GM18868 (cell line): ENCODE measurements at regions not wholly inside any gene's neighbourhood (a gene's known extent, or its start where the extent isn't known, plus 50 kb on each side); places are given as distances from the start of the nearest gene placed in this dataset.

ENCODE experiments used
- ATAC-seq: cut with Tn5 transposase; IDR thresholded peaks from one replicate; pipeline ENCODE4 v1.9.1; 2021; ENCODE audit warnings: mild to moderate bottlenecking, moderate library complexity; ENCODE audit not compliant: unreplicated experiment

DNA sequence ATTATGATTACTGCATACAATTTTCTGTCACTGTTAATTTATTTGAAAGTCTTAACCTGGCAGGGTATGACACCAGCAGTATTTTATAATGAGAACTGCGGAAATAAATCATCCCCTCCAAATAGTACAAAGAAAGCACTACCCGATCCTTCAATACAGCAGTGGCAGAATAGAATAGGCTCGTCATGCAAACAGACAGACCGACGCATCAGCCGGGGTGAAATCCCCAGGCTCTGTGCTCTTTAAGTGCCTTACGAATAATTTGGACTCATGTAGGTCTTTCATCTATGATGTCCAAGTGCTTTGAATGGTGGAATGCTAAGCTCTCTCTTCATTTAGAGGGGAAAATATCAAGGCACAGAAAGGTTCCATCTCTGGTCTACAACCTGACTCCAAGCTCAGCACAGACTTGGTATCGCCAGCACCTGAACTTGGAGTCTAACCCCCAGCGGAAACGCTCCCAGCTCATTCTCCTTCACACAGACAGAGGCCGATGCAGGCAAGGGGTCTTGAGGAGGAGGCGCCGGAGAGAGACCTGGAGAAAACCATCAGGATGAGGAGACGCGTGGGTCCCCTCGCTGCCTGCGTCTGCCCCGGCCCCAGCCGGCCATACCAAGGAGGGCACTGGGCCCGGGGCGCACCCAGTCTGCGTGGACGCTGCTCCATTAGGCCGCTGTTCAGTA is 568.1 kb upstream of the MKI67 start:
- ATAC-seq: no peak

DNA sequence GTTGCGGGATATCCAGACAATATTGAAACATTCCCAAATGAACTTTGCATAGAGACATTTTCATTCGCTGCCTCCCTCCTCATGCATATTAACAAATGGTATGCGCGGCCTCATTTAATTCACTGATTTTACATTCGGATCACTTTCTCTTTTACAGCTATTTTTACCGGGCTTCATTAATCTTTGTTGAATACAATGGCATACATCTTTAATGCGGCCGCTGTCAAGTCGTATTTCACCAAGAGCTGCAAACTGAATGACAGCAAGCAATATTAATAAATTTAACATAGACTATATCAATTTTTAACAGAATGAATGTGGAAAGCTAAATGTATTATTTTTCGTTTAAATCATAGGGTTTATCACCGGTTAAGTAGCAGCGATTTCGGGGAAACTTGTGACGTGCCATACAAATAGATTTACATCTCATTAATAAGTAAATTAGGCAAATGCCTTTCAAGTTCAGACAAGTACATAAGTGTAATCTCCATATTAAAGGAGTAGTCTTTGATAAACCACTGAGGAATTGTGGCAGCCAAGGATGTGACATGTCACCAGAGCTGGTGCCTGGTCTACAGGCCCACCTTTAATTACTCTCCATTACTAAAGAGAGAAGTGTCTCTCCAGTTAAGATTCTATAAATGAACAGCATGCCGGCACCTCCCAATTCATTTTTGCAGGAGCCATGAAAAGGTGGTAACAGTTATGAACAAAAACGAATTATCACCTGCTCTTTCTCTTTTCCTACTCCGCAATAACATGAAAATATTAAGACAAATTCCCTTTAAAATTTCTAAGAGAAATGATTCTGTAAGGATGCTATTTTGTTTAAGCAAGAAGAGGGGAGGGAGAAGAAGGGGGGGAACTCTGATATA is 568.9 kb upstream of the MKI67 start:
- ATAC-seq: no peak

DNA sequence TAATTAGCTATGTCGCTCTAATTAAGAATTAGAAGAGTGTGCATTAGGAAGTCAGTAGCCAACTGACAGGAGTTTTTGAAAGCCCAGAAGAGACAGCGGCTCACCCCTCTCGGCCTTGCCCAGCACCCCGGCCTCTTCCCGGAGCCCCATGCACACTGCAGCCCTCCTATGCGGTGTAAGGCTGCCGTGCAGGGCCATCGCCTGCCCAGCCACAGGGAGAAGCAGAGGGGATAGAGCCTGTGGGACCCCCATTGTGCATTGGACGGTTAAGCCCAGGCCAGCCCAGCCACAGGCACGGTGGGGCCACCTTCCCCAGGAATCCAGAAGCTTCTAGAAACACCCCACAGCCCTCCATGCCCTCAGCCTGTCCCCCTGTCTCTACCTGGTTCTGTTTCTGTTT is 569.7 kb upstream of the MKI67 start:
- ATAC-seq: no peak

DNA sequence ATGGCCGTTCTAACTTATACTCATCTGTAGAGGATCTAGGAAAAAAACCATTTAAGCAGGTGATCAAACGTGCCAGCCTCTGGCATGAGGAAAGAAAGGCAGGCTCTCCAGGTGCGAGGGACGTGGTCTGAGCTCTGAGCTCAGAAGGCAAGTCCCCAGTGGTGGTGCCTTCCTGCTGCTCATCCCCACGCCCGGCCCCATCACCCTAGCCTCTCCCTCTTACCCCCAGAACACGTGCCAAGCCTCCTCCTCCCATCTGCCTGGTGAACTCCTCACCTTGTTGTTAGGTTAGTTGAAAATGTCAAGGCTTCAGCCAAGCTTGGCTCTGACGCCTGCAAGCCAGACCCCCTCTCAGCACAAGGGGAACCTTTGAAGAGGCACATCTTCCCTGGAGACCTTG is 571.2 kb upstream of the MKI67 start:
- ATAC-seq: no peak

DNA sequence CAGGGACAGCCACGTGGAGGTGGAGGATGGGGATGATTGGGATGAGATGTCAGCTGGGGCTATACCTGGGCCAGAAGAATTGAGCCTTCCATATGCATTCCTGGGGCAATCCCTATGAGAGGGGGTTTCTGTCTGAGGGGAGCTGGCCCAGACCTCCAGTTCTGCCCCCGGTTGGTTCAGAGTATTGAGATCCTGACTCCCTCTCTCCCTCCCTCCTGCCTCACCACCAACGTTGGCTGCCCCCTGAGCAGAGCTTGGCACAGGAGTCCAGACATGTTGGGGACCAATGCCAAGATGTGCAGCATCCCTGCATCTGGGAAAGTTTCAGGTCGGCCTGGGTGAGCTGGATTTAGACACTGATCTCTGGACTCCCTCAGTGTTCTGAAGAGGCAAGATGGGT is 575.2 kb upstream of the MKI67 start:
- ATAC-seq: no peak

DNA sequence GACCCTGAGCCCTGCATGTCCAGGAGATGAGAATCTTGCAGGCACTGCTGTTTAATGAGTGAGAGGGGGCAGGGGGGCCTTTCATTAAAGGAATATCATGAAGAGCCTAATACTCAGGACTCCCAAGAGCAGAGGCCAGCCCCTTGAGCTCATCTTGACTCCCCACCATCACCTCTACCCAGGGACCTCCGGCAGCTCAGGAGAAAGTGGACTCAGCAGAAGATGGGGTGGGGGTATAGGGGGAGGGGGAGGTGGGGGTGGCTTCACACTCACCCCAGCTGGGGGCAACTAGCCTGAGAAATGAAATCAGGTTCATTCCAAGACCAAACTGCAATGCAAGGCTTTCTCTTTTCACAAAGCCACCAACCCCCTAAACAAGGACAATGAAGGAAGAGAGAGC is 575.6 kb upstream of the MKI67 start:
- no peak for ATAC-seq

DNA sequence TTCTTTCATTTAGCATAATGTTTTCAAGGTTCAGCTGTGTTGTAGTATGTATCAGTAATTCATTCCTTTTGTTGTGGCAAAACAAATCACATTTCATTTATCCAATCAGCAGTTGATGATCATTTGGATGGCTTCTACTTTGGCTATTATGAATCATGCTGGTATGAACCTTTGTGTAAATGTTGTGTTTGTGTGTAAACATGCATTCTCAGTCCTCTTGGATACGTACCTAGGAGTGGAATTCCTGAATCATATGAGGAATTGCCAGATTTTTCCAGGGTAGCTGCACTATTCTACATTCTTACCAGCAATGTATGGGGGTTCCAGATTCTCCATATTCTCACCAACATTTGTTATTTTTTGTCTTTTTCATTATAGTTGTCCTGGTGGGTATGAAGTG is 578.5 kb upstream of the MKI67 start:
- no peak for ATAC-seq

DNA sequence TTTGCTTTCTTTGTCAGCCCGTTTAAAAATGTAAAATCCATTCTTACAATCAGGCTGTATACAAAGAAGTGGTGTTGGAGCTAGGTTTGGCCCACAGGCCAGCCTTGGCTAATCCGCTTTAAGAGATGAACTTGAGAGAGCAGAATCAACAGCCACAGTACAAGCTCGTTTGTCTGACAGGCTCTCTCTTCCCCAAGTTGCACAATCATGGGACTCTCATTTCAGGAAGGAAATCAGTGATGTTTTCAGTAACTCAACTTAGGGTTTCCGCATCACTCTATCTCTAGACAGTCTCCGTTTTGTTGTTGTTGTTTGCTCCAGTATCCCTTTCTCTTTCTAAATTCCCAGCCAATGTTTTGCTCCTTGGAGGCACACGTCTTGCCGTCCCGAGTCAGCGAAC is 582.0 kb upstream of the MKI67 start:
- ATAC-seq: no peak

DNA sequence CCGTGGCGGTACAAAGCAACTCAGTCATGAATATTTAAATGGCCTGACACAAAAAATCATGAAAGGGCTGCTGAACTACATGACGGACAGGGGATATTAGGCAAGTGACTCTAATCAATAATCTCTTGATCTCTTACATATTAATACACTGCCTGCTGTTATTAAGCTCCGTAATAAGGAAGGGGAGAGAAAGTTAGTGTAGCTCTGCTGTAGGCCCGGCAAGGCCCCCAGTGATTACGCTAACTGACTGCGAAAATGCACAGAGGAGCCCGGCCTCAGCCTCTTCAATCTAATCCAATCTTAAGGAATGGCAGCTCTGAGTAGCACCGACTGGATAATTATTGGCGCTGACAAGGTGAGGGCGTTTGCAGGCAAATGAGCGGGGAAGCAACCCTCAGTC is 583.5 kb upstream of the MKI67 start:
- no peak for ATAC-seq

DNA sequence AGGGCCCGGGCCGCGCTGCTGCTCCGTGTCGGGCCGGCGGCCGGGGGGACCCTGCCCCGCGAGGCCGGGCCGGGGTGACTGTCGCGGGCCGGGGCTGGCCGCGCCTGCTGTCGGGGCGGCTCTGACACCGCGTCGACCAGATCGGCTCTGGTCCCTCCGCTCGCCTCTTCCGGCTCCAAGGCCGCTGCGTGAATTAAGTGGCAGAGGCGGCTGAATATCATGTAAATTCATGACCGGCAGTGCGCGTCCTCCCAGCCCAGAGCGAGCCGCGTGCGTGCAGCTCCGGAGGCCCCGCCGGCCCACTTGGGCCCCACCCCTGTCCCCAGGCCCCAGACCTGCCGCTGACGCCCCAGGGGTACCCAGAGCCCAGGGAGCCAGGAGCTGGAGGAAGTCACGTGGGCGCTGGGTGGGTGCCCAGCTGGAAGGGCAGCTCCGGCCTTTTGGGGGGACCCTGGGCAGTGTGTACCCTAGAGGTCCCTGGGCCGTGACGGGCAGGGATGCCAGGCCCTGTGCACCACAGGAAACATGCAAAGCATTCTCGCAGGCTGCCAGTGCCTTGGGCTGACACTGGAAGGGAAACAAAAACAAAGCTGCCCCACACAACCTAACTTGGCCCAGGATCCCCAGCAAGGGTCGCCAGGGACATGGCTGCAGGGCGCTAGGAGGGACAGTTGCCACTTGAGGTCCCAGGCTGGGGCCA is 584.0 kb upstream of the MKI67 start:
- no peak for ATAC-seq

DNA sequence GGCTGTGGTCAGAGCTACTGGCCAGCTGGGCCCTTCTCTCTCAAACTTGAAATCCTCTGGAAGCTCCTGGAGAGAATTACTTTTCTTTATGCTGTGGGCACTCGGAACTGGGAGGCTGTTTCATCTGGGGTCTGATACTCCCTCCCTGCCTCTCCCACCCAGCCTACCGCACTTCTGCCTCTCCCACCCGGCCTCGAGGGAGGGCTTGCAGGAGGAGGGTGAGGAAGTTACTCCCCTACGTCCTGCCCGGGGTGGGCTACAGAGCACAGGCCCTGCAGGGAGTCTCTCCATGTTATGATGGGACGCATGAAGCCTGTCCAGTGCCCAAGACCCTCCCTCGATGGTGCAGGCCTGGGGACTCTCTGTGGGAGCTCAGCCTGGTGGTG is 584.6 kb upstream of the MKI67 start:
- ATAC-seq: no peak

DNA sequence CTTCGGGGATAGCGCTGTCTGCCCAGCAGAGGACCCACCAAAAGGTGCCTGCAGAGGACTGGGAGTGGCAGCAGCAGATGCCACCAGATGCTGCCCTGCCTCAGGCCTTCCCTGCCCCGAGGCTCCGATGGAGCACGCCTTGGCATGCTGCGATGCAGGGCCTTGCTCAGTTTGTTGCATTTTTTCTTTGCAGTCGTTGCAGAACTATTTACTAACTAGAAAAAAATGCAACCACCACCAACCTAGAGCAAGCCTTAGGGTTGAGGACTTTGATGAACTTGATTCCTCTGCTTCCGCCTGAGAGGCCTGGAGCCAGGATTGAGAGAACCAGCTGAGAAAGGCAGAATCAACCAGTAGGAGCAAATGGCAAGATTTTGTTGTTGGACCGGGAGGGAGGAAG is 585.6 kb upstream of the MKI67 start:
- ATAC-seq: no peak

DNA sequence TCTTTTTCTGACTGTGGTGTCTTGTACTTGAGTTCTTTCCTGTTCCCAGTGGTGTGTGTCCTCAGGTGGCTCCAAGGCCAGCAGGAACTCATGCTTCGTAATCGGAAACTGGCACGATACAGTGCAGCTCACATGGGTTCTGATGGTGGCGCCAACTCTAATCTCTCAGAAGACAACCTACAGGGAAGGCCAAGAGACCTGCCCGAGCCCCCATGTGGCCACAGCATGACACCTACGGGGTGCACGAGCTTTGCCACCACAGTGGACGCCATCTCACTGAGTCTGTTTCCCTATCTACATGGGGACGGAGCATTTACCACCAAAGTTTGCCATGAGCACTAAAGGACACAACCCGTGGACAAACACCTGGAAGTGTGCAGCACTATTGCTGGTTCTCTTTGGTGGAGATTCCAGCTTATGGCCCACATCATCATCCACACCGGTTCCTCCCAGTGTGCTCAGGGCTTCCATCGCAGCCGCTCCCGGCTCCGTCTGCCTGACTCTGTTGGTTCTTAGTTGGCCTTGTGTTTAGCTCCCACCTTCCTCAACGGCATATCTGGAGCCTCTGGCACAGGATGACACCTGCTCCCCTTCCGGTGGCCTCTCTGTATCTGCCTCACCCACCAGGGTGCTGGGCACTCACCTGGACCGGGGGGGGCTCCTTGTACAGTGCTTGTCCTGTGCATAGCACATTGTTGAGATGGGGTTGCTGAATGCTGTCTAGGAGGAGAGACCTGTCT is 586.6 kb upstream of the MKI67 start:
- ATAC-seq: no peak

DNA sequence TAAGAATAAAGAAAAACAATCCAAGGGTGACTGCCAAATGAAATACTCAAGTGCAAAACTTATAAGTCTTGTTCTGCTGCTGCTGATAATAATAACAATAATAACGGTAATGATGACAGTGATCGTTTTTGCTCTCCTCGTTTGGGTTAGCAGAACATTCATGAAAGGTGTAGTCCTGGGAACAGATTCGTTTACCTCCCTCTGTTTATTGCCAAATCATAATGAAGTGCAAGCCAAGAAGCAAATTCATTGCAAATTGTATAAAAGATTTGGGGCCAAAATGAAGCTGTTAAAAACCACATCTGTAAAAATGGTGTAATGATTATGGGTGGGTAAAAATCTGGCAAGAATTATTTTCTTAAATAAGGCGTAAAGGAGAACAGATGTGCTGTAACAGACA is 587.2 kb upstream of the MKI67 start:
- no peak for ATAC-seq

DNA sequence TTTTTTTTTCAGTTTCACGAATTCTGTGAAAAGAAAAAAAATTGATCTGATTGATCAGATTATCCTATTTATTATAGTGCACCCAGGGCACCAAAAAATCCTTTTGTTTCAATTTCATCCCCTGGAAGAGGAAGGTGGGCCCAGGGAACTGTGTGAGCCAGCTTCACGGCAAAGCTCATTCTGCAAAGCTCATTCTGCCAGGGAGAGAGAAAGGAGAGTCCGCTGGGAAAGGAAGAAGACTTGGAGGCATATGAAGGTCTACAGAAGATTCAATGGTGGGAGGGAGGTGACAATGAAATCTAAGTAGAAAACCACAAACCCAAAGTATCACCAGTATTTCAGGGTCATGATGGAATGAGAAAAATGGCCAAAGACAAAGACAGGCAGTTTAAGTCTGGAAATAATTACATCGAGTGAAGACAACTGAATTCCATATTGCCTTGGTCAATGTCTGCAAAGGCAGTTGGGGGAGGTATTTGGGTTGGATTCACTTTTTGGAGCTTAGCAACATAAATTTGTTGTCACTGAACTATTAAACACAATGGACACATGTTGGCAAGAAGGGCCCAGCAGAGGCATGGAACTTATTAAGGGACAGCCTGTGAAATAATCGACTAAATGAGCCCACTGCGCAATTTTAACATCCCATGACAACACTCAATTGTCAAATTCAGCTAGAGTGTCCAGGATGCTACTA is 587.8 kb upstream of the MKI67 start:
- no peak for ATAC-seq

DNA sequence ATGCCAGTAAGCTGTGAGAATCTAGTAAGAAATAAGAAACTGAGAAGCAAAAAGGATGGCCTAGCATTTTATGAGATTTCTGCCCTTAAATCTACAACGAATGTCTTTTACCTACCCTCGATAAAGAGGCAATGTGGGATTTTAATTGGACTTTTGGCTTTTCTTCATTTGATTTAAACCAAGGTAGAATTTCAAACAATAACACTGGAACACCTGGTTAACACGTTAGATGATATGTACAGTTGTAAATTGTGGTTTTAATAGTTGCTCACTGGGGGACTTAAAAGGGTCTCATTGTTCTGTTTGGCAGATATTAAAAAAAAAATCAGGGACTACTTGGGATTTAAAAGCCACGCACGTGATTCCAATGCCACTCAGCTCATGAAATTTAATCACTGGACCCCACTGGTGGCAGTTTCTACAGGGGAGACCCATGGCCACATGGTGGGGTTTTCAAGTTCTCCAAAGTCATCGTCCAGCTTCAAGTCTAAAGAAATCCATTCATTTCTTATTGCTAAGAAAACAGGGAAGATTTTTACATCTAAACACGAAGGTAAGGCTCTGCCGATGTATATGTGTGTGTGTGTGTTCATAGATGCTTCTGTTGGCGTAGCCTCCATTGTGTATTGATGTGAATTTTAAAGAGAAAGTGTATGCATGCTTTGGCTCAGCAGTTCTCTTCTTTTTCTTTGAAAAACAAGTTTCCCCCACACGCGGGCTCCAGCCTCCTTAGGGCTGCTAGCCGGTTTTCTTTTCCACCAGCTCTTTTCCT is 588.6 kb upstream of the MKI67 start:
- no peak for ATAC-seq

DNA sequence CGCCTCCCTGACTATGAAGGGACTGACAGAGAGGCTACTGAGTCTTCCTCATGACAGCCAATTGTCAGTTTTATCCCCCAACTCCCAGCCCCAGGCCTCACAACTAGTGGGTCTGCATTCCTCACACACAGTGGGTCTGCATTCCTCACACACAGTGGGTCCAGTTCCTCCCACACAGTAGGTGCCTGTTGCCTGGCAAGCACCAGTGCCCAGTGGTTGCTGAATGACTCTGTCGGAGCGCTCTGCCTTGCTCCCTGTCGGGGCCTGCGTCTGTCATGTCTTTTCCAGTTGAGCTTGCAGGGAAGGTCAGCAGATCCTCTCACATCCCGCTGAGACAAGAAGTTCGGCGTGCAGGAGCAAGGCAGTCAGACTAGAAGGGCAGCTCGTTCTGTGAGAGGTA is 590.0 kb upstream of the MKI67 start:
- ATAC-seq: no peak

DNA sequence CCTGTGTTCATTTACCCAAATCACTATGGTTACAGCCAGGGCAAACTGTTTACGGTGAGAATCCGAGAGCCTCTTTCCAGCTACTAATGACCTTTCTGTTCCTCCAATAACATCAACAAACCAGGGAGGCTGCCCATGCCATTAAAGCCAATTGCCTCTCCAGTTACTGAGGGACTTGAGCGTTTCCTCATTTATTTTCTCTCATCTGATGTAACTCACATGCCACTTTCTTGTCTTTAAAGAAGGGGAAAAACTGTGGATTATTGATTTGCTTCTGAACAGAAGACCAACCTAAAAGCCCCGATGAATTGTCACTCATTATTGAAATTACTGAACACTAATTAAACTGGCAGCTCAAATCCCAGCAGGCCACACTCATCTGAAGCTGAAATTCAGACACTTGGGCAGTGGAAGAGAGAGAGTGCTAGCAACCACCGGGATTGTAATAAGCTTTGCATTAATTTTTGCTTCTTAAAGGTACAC is 595.8 kb upstream of the MKI67 start:
- ATAC-seq: no peak

DNA sequence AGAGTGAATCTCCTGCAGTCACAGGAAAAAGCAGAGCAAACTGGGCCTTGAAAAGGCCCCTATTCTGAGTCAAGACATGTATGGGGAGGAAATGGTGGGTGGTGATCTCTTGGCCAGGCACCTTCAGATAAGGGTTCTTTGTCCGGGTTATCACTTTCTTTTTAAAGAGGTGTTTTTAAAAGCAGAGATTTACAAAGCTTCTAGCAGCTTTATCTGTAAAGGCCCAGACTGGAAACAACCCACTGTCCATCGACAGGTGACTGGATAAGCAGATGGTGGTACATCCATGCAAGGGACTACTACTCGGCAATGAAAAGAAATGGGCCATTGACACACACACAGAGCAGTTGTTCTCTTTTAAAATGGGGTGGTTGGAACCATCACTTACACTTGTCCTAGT is 596.7 kb upstream of the MKI67 start:
- ATAC-seq: no peak
